Left renal cortex interstitium (tissue), 4 donors: ENCODE measurements at regions not wholly inside any gene's neighbourhood (a gene's known extent, or its start where the extent isn't known, plus 50 kb on each side); places are given as distances from the start of the nearest gene placed in this dataset.
"Not testable (repeated sequence)": the region's sequence is repeated elsewhere in the genome, so short reads cannot be mapped to it uniquely, and the experiment has no call there.

ENCODE experiments used
- DNase-seq, 4 donors: peaks; one replicate each; pipeline ENCODE4 v3.0.0-alpha.2; 2013; ENCODE audit warnings: low read depth in 4 of 4, low spot score in 2 of 4, missing footprints in 1 of 4

GRCh38 chr4:28116526-28117083 lies 1256.0 kb downstream of the STIM2 start:
- DNase-seq = not testable (repeated sequence)

GRCh38 chr4:28117084-28117682 lies 1256.5 kb downstream of the STIM2 start:
- no peak for DNase-seq

- DNase-seq = no peak
These were observed 1285.5 kb downstream of the STIM2 start for GRCh38 chr4:28146191-28146590.

GRCh38 chr4:28148221-28148620 lies 1287.6 kb downstream of the STIM2 start:
- DNase-seq = no peak

GRCh38 chr4:28149762-28150161 lies 1289.1 kb downstream of the STIM2 start:
- no peak for DNase-seq

GRCh38 chr4:28151314-28151713 lies 1290.7 kb downstream of the STIM2 start:
- no peak for DNase-seq

GRCh38 chr4:28167411-28167810 lies 1306.8 kb downstream of the STIM2 start:
- no peak for DNase-seq

- no peak for DNase-seq
These were observed 1316.3 kb downstream of the STIM2 start for GRCh38 chr4:28176942-28177341.

GRCh38 chr4:28177641-28178040 lies 1317.0 kb downstream of the STIM2 start:
- no peak for DNase-seq

GRCh38 chr4:28179126-28179525 lies 1318.5 kb downstream of the STIM2 start:
- no peak for DNase-seq

- no peak for DNase-seq
These were observed 1348.8 kb downstream of the STIM2 start for GRCh38 chr4:28209371-28209924.

- no peak for DNase-seq
These were observed 1351.2 kb downstream of the STIM2 start for GRCh38 chr4:28211676-28212470.

- no peak for DNase-seq
These were observed 1360.9 kb downstream of the STIM2 start for GRCh38 chr4:28221536-28221935.

GRCh38 chr4:28225050-28225449 lies 1364.4 kb downstream of the STIM2 start:
- DNase-seq = no peak

GRCh38 chr4:28225689-28226353 lies 1365.2 kb downstream of the STIM2 start:
- no peak for DNase-seq

- no peak for DNase-seq
These were observed 1366.3 kb downstream of the STIM2 start for GRCh38 chr4:28226962-28227361.

- DNase-seq = no peak
These were observed 1367.1 kb downstream of the STIM2 start for GRCh38 chr4:28227764-28228163.

- no peak for DNase-seq
These were observed 1368.2 kb downstream of the STIM2 start for GRCh38 chr4:28228561-28229491.

GRCh38 chr4:28232376-28232775 lies 1371.7 kb downstream of the STIM2 start:
- DNase-seq = no peak

GRCh38 chr4:28232951-28233350 lies 1372.3 kb downstream of the STIM2 start:
- no peak for DNase-seq
